Large intestine (tissue), 3 donors: ENCODE measurements at regions not wholly inside any gene's neighbourhood (a gene's known extent, or its start where the extent isn't known, plus 50 kb on each side); places are given as distances from the start of the nearest gene placed in this dataset.

Experiments
- DNase-seq, 2 donors: peaks; one replicate each; pipeline versions ENCODE4 v3.0.0 to v3.0.0-alpha.2; 2013
- H3K27ac ChIP-seq: one replicate; pipeline ENCODE4 v1.5.1; 2013; ENCODE audit warnings: low read length
- H3K27me3 ChIP-seq: 2 replicates; pipeline ENCODE4 v1.6.1; 2013; ENCODE audit warnings: low read length; ENCODE audit not compliant: control insufficient read depth, insufficient read depth
- H3K36me3 ChIP-seq: 2 replicates; pipeline ENCODE4 v1.6.1; 2013; ENCODE audit warnings: low read length; ENCODE audit not compliant: control insufficient read depth, insufficient read depth
- H3K4me1 ChIP-seq: one replicate; pipeline ENCODE4 v1.6.1; 2013; ENCODE audit warnings: low read length; ENCODE audit not compliant: control insufficient read depth, insufficient read depth
- H3K4me3 ChIP-seq: one replicate; pipeline ENCODE4 v1.5.1; 2013; ENCODE audit warnings: low read length
- H3K9me3 ChIP-seq: one replicate; pipeline ENCODE4 v1.6.1; 2013; ENCODE audit warnings: mild to moderate bottlenecking, low read depth, low read length, moderate library complexity; ENCODE audit not compliant: control insufficient read depth
- WGBS: methylation state at CpG from one replicate; pipeline ENCODE4 v1.1.5; 2013; ENCODE audit warnings: low lambda C conversion rate; ENCODE audit not compliant: insufficient coverage; 5-methylcytosine and 5-hydroxymethylcytosine counted together

GRCh38 chr22:48382197-48382596, 1445.5 kb downstream of the BRD1 start:
- no peak for DNase-seq
- H3K36me3 ChIP-seq: no peaks in the 10 kb centered on the region
- no CpG with 5 or more reads among the region's 12 CpGs for WGBS
- no peak overlapping the region for H3K4me3 ChIP-seq
- H3K27me3 ChIP-seq: no peaks in the 10 kb centered on the region
- H3K9me3 ChIP-seq: no peaks in the 10 kb centered on the region
- no peaks in the 10 kb centered on the region for H3K4me1 ChIP-seq
- H3K27ac ChIP-seq: no peak overlapping the region

- Histone ChIP-seq H3K4me3 (no peak overlapping the region), H3K4me1 (no peaks in the 10 kb centered on the region), H3K27me3 (no peaks in the 10 kb centered on the region), H3K9me3 (no peaks in the 10 kb centered on the region), H3K27ac (no peak overlapping the region), H3K36me3 (no peaks in the 10 kb centered on the region)
- DNase-seq: no peak
- WGBS: no CpG with 5 or more reads among the region's 13 CpGs
Observed at GRCh38 chr22:48380016-48380665, 1447.5 kb downstream of the BRD1 start.

GRCh38 chr22:48379371-48379770, 1448.3 kb downstream of the BRD1 start:
- WGBS: no CpG with 5 or more reads among the region's 13 CpGs
- no peaks in the 10 kb centered on the region for H3K4me1 ChIP-seq
- no peak overlapping the region for H3K4me3 ChIP-seq
- no peaks in the 10 kb centered on the region for H3K9me3 ChIP-seq
- DNase-seq: no peak
- no peak overlapping the region for H3K27ac ChIP-seq
- H3K27me3 ChIP-seq: no peaks in the 10 kb centered on the region
- H3K36me3 ChIP-seq: no peaks in the 10 kb centered on the region

- WGBS: no CpG with 5 or more reads among the region's 6 CpGs
- no peaks in the 10 kb centered on the region for H3K36me3 ChIP-seq
- H3K27ac ChIP-seq: no peak overlapping the region
- no peaks in the 10 kb centered on the region for H3K9me3 ChIP-seq
- no peak overlapping the region for H3K4me3 ChIP-seq
- H3K4me1 ChIP-seq: no peaks in the 10 kb centered on the region
- no peaks in the 10 kb centered on the region for H3K27me3 ChIP-seq
- no peak for DNase-seq
Observed at GRCh38 chr22:48378673-48379072, 1449.0 kb downstream of the BRD1 start.

- no peaks in the 10 kb centered on the region for H3K27me3 ChIP-seq
- no CpG with 5 or more reads among the region's 8 CpGs for WGBS
- H3K4me3 ChIP-seq: no peak overlapping the region
- H3K36me3 ChIP-seq: no peaks in the 10 kb centered on the region
- no peaks in the 10 kb centered on the region for H3K4me1 ChIP-seq
- no peaks in the 10 kb centered on the region for H3K9me3 ChIP-seq
- DNase-seq: no peak
- no peak overlapping the region for H3K27ac ChIP-seq
Observed at GRCh38 chr22:48376936-48377712, 1450.5 kb downstream of the BRD1 start.

- WGBS: 100% methylated on average over 1 of the region's 8 CpGs
- Histone ChIP-seq H3K36me3 (no peaks in the 10 kb centered on the region), H3K27me3 (no peaks in the 10 kb centered on the region)
Observed at GRCh38 chr22:48376428-48376827, 1451.2 kb downstream of the BRD1 start.

GRCh38 chr22:48373626-48374173, 1454.0 kb downstream of the BRD1 start:
- H3K4me3 ChIP-seq: no peak overlapping the region
- no peak overlapping the region for H3K27ac ChIP-seq
- 78% methylated on average over 2 of the region's 12 CpGs for WGBS
- DNase-seq: no peak
- peaks cover 8% of the 10 kb centered on the region for H3K4me1 ChIP-seq
- H3K27me3 ChIP-seq: no peaks in the 10 kb centered on the region
- H3K36me3 ChIP-seq: no peaks in the 10 kb centered on the region
- H3K9me3 ChIP-seq: no peaks in the 10 kb centered on the region

More at GRCh38 chr22:48376428-48376827, 1451.2 kb downstream of the BRD1 start:
- Histone ChIP-seq H3K4me1 (no peaks in the 10 kb centered on the region), H3K9me3 (no peaks in the 10 kb centered on the region), H3K4me3 (no peak overlapping the region), H3K27ac (no peak overlapping the region)
- DNase-seq: no peak

GRCh38 chr22:48372390-48372789, 1455.3 kb downstream of the BRD1 start:
- H3K4me1 ChIP-seq: peaks cover 8% of the 10 kb centered on the region
- no peak overlapping the region for H3K27ac ChIP-seq
- no peak for DNase-seq
- no peak overlapping the region for H3K4me3 ChIP-seq
- H3K9me3 ChIP-seq: no peaks in the 10 kb centered on the region
- H3K36me3 ChIP-seq: no peaks in the 10 kb centered on the region
- no peaks in the 10 kb centered on the region for H3K27me3 ChIP-seq
- no CpG with 5 or more reads among the region's 7 CpGs for WGBS

- Histone ChIP-seq H3K4me1 (peaks cover 8% of the 10 kb centered on the region), H3K4me3 (no peak overlapping the region), H3K27ac (no peak overlapping the region), H3K27me3 (no peaks in the 10 kb centered on the region), H3K36me3 (no peaks in the 10 kb centered on the region), H3K9me3 (no peaks in the 10 kb centered on the region)
- 100% methylated on average over 2 of the region's 7 CpGs for WGBS
- no peak for DNase-seq
Observed at GRCh38 chr22:48371391-48371790, 1456.3 kb downstream of the BRD1 start.

GRCh38 chr22:48370508-48371325, 1457.0 kb downstream of the BRD1 start:
- H3K27me3 ChIP-seq: no peaks in the 10 kb centered on the region
- no peaks in the 10 kb centered on the region for H3K9me3 ChIP-seq
- DNase-seq: peak; percentile 11 to 42
- H3K27ac ChIP-seq: peak overlapping the region; percentile 23
- H3K36me3 ChIP-seq: no peaks in the 10 kb centered on the region
- H3K4me1 ChIP-seq: peaks cover 8% of the 10 kb centered on the region
- 100% methylated on average over 1 of the region's 13 CpGs for WGBS
- H3K4me3 ChIP-seq: no peak overlapping the region
